Cerebellar cortex (tissue), 1 donor: ENCODE measurements at regions not wholly inside any gene's neighbourhood (a gene's known extent, or its start where the extent isn't known, plus 50 kb on each side); places are given as distances from the start of the nearest gene placed in this dataset.
"Not testable (repeated sequence)": the region's sequence is repeated elsewhere in the genome, so short reads cannot be mapped to it uniquely, and the experiment has no call there.

ENCODE experiments used
- DNase-seq: peaks from one replicate; pipeline ENCODE4 v3.0.0-alpha.2; 2015; ENCODE audit warnings: low spot score

DNA sequence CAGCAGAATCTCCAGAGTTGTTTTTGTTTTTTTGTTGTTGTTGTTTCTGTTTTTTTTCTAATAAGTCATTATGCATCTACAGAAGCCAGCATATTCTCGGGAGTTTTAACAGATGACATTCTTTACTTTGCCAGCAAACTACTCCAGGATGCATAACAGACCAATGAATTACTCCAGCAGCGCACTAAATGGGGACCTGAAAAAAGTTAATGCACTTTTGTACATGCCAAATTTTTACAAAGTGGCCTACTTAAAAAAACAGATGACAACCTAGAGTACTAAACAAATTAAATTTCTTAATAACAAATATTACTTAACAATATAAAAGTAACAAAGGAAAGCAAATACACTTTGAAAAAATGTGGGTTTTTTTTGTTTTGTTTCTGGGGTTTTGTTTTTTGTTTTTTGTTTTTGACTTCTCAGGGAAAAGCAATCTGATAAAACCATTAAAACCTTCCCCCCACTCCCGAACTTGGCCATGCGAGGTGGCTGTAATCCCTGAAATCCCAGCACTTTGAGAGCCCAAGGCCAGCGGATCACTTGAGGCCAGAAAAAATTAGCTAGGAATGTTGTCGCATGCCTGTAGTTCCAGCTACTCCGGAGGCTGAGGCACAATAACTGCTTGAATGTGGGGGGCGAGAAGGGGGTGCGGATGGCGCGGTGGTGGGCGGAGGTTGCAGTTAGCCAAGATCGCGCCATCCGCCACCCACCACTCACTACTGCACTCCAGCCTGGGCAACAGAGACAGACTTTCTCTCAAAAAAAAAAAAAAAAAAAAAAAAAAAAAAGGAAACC lies 352.4 kb downstream of the CETN3 start:
- no peak for DNase-seq

DNA sequence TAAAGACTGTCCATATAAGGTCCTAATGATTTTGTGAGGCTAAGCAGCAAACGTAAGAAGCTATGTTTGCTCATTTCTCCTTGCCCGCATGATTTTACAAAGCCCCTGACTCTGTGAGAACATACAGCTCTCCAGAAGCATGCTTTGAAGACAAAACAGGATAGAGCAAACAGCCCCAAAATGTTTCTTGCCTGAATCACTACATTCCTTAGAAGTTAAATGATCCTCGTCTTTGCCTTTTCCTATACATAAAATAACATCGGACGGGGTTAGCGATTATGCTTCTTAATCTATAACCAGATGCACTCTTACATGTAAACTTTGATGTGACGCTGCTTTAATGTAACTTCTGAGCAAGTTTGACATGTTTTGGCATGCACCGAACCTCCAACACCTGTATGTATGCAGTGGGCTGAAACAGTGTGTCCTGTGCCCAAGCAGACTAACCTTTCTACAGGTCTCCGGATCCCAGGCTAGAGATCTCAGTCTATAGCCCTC lies 353.7 kb downstream of the CETN3 start:
- no peak for DNase-seq

DNA sequence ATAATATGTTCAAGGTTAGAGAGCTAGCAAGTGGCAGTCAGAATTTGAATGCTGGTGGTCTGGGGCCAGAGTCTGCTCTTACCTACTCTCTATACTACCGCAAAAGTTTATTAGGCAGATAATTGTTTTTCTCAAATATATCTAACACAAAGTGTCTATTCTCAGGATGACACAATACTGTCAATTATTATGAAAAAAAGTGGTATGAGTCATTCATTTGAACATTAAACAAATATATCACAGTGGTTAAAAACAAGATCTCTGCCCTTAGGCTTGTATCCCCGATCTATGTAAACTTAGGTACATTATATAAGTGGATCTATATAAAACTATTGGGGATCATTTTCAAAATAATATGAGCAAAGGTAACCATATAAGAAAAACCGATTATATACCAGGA lies 354.9 kb downstream of the CETN3 start:
- no peak for DNase-seq

DNA sequence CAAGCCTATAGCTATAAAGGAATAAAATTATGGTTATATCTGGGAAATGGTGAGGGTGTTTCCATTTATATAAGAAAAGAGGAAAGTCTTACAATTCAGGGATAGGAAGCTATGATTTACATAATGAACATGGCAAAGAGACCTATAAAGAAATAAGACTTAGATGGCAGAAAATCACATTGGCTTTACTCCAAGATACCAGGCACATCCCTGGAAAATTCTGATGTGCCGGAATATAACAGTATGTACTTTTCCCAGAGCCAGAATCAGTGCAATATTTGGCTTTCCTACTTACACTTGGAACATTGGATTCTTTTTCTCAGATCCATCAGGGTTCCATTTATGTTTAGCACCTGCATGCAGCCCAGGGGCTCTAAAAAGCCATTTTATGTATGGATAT lies 357.8 kb downstream of the CETN3 start:
- no peak for DNase-seq

DNA sequence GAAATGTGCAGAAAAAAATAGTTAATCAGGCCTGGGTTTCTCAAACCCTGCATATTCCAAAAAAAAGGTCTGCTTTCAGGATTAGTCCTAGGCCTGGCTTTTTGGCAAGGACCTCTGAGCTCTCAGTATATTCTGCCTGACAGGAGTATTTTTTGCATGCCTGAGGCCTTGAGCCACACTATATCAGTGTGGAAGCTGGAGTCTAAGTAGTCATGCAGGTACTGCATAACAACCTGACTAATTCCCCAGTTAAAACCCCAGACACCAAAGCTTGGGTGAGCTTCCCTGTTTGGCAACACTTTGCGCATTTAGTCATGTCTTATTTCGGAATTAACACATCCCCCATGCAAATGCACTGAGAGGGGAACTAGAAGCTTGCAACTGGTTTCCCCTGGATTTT lies 359.5 kb downstream of the CETN3 start:
- DNase-seq = no peak

DNA sequence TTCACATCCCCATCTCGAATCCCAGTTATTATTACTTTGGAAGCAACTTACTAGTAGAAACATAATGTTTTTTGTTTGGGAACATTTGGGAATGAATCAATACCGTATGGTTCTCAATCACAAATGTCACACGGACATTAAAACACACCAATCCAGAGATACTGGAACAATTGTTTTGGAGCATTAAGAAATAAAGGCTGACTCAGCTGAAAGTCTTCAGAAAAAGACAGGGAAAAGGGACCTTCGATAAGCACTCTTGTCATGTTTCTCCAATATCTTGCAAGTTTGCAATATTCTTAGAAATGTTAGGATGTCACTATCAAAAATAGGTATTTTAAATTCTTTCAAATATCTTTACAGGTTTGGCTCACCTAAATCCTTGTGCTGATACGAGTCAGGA lies 362.4 kb downstream of the CETN3 start:
- no peak for DNase-seq

DNA sequence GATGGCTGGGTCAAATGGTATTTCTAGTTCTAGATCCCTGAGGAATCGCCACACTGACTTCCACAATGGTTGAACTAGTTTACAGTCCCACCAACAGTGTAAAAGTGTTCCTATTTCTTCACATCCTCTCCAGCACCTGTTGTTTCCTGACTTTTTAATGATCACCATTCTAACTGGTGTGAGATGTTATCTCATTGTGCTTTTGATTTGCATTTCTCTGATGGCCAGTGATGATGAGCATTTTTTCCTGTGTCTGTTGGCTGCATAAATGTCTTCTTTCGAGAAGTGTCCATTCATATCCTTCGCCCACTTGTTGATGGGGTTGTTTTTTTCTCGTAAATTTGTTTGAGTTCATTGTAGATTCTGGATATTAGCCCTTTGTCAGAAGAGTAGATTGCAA lies 369.5 kb downstream of the CETN3 start:
- DNase-seq = not testable (repeated sequence)

DNA sequence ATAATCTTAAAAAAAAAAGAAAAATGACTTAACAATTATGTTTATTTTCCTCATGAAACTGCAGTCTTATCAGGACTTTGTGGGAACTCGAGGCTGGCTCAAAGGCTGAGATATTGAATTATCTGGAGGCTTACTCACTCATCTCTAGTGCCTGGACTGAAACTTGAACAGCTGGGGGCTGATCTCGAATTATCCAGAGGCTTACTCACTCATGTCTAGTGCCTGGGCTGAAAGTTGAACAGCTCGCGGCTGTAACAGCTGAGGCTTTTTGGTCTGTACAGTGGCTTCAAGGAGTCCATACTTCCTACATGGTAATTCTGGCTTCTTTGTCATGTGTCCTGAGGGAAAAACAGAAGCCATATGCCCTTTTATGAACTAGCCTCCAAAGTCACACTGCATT lies 371.9 kb downstream of the CETN3 start:
- no peak for DNase-seq

DNA sequence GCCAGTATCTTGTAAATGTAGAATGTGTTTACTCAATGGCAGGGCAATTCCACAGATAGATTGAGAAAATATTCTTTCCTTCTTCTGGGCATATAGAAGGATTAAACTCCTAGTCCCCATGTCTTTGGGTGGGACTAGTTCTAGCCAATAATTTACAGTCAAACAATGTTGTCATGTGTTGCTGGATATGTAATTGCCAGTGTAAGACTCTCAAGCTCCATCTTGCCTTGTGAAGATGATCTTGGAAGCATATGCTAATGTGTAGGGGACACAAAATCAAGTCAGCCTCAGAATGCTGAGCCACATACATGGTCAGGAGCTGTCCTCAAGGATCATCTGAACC lies 386.9 kb downstream of the CETN3 start:
- DNase-seq = no peak

DNA sequence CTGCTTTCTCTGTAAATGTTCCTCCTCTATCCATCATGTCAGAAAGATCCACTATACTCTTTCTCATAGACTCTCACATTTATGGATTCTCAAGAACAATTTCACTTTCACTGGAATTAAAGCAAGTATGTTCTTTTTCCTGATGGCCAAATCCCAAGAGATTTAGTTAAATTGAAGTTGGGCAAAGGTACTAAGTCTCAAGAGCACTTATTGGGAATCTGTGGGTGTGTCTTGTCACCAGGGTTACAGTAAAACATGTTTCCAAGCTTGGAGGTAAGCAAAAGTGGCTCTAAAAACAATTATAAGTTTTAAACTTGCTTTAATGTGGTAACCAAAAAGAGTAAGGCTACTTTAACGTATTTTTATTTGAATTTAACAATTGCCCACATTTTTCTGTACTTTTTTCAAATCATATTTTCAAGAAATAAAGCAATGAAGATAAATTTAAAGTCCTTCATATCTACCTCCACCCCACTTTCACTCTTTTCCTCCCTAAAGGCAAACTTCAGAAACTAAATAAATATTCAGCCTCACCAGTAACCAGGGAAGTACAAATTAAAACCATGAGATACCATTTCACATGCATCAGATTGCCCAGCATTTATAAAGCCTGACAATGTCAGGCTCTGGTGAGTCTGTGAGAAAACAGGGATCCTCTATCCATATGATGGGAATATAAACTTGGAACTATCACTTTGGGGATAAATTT lies 387.4 kb downstream of the CETN3 start:
- DNase-seq = no peak

DNA sequence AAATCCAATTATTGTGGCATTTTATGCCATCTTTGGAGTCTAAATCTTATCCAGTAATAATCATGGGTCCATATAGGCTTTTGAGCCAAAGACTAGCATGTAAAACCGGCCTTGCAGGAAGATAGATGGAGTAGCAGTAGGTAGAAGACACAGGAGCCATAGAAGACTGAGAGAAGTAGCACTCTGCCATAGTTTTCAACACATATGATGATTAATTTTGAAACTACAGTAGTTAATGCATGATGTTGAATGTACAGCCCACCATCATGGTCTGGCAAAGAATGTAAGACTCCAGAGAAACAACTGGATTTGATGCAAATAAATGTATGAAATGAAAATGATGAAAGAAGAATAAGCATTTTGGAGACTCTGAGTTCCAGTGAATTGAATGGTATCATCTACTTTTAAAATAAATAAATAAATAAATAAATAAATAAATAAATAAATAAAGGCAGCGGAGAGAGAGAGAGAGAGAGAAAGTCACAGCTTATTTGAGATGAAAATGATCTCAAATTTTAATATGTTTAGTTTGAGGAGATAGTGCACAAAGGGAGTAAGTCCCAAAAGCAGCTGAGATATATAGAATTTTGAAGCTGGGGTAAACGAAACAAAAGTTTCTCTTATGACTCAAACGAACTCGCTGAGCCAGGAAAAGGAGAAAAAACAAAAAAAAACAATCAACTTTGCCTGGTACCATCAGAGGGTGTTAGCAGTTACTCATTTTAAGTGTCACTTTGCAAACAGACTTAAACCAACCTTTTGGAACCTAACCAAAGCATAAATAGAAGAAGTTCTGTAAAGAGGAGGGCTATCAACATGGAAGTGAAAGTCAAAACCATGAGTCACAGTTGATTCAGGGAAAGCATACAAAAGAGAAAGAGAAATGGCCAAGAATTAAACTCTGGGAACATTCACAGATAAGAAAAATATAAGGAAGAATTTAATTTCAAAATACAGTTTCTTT lies 388.7 kb downstream of the CETN3 start:
- no peak for DNase-seq

DNA sequence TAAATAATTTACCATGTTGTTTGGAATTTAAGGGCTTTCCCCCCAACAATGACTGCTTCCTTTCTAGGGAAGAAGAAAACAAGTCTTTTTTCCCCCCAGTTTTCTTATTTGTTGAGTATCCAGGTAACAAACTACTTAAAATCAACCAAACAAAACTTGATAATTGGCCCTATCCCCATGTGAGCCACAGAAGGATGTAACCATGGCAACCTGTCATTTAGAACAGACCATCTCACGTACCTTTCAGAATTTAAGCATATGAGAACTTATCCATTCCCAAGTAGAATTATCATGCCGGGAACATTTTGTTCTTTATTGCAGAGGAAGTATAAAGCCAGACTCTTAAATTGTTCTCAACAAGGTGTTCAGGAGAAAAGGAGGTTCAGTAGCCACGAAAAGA lies 392.3 kb downstream of the CETN3 start:
- no peak for DNase-seq

DNA sequence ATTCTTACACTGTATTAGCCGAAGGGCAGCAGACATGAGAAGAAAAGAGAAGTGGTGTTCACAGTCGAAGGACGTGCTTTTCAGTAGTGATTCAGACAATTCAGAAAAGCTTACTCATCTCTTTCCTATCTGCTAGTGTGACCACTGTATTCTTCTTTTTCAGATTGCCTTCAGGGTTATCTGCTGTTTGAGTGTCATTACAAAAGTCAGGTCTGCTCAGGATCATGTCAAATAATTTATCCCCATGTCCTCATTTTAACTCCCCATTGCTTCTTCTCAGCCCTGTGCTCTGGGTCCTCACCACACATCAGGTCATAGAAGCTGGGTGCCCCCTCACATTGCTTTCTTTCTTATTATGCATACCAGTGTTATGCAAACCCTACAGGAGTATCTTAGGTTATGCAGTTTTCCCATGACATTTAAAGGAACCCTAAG lies 394.0 kb downstream of the CETN3 start:
- no peak for DNase-seq

DNA sequence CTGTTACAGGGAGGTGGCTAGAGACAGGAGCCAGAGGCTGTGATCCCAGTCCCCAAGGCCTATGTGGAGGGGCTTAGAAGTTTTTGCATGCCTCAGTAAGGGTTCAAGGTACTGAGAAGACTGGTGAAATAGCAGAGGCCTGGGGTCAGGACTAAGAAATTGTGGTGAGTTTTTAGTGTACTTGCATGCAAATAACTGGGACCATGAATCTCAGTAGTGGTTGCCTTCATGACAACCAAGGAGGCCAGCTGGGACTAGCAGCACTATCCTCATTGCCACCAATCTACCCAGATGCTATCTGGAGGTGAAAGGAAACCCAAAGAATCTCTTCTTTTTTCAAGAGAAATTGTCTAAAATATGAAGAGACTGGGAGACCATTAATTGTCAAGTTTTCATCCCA lies 395.1 kb downstream of the CETN3 start:
- DNase-seq = no peak

DNA sequence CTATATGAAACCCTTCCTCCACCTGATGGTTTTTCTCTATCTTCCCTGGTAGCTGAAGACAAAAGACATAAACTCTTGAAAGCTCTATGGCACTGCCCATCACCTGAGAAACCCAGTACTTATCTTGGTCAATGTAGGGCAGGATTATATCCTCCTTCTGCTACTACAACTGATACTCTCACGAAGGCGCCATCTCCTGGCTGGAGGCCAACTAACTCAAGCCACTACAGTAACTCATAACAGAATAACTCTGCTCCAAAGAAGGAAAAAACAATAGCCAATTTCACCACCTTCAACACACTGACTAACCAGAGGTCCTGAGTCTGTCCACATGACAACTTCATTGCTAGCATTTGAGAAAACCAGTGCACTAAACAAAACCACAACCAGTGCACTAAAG lies 409.2 kb downstream of the CETN3 start:
- DNase-seq = no peak

DNA sequence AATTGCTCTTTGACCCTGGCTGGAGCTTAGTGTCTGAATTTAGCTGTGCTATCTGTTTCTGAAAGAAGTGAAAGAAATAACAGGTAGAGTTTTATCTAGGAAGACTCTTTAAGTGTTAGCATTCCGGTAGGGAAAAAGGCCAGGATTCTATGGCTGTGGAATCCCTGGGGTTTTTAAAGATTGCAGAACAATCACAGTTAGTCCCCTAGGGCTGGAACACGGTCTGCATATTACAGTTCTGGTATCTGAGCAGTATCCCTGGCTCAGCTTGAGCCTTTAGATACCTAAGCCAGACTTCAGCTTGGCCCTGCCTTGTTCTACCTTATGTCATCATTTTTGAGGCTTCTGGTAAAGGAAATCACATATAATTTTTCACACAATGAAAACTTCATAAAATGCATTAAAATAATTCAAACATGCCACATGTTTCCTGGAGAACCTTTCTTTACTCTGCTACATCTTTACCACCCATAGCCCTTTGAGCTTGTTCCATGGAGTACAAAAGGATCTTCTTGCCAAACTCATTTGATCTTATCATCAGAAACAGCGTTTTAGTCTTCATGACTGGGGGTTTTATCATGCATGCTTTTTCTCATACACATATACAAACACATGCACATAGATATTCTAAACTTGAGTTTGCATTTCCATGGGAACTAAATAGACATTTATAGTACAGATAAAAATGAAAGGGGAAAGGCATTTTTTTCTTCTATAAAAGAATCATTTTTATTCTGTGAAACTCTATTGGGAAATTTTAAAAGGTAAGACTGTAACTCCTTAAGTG lies 410.8 kb downstream of the CETN3 start:
- no peak for DNase-seq

DNA sequence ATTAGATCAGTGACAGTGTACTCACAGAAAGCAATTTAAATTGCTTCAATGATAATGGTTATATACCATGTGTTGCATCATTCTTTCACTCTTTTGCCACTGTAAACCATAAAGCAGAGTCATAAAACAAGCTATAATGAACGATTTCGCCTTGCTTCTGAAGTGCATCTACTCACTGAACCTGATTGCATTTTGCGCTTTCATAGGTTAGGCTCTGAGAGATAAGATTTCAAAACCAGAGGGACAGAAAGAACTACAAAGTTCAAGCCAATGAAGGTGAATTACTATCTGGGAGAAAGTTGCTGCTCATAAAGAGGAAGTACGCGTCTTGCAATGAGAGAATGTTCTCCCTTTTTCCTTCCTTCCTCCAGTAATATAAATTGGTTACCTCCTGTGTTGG lies 412.7 kb downstream of the CETN3 start:
- DNase-seq = no peak

DNA sequence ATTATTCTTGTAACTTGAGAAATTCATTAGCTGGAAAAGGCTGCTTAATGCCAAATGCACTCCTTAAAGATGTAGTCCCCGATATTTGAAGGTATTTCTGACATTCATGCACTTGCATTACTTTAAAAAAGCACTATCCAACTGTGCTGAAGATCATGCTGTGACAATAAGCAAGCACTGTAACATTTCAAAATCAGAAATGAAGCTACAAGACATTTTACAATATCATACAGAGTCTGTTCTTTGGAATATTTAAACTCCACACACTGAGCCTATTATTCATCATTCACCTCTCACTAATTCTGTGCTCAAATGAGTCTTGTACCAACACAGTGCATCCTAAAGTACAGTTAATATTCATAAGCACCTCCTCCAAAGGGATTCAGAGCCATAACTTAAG lies 413.2 kb downstream of the CETN3 start:
- DNase-seq = no peak

DNA sequence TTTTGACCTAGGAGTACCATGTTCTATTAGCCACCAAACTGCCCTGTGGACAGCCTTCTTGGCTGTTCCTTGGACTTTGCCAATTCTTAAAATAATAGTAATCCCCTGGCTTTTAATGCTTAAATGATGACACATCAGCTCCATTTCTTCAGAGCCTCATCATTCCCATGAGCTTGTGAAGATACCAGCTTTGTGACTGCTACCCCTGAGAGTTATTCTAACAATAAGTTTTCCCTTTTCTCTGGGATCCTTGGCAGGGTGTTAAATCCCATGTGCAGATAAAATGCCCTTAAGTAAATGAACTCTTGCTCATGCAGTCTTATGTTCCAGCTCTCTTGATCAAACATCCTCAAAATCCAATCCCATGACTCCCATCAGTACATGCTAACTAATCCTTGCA lies 415.3 kb downstream of the CETN3 start:
- DNase-seq = no peak

DNA sequence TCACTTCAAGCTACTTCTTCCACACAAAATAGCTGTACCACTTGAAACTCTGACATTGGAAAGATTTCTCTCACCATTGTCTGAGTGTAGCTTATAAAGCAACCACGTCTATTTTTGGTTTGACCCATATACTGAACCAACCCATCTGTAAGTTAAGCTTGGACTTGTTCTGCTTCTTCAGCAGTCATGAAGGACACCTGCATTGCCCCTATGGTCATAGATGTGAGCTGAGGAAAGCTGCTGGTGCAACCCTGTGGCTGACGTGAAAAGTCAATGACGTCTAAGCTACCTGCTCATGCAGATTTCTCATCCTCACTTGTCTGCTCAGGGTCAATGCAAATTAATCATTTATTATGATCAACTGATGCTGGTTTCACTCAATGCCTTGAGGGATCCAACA lies 417.4 kb downstream of the CETN3 start:
- no peak for DNase-seq

DNA sequence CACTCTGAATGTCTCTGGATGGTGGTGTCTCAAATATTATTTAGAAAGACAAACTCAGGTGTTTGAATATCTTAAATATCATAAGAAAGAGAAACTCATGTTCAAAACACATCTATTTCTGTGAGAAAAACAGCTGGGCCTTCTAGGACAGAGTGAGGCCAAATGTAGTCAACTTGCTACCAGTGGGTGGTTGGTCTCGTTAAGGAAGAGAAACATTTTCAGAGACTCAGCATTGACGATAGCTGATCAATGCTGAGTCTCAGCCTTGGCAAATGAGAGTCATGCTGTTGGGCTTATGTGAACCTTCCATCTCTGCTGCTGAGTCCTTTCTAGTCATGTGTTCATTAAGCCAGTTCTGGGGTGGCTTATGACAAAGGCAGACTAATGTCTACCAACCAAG lies 418.0 kb downstream of the CETN3 start:
- no peak for DNase-seq

DNA sequence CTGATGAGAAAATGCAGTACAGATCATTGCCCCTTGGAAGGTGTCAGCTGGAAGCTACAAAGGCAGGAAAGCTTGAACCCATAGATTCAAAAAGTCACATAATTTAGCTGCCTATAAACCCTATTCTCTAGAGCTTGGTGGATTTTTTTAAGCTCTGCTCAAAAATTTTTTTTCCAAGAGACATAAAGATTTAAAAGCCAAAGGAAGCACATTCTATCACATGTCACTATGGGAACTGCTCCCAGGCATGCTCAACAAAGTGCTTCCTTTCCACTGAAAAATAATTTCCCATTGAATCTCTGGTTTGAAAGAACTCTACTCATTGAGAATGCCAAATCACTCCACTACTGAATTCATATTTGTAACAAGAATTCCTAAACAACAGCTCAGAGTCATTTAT lies 419.8 kb downstream of the CETN3 start:
- DNase-seq = no peak
